LNCAP (cell line): ENCODE measurements at regions not wholly inside any gene's neighbourhood (a gene's known extent, or its start where the extent isn't known, plus 50 kb on each side); places are given as distances from the start of the nearest gene placed in this dataset.

Experiments
- TF ChIP-seq, protein P1 (sequence below): fragments of 450-650 bp; IDR thresholded peaks from 2 replicates; pipeline ENCODE4 v1.5.1; 2017; ENCODE audit warnings: mild to moderate bottlenecking

DNA sequence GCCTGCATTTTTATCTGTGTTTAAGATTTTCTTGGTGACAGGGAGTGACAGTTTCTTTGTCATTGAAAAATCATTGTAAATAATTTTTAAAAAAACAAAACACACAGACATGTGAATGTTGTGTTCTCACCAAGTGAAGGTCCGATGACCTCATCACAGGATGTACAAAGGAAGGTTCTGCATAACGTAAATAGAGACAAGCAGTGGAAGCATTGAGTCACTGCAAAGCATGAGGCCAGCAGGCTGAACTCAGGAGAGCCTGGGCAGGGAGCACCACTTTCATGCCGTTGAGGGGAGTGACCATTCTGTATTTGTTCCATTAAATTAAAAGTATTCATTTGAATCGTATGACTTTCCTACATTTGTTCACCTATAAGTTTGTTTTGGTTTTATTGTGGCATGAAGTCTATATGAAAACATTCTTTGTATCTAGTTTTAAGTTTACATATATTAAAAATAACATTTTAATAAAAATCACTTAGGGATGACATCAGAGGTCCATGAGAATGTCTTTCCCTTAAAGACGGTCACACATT, 70.4 kb upstream of the TLE1 start:
- TF ChIP-seq, protein P1, sequence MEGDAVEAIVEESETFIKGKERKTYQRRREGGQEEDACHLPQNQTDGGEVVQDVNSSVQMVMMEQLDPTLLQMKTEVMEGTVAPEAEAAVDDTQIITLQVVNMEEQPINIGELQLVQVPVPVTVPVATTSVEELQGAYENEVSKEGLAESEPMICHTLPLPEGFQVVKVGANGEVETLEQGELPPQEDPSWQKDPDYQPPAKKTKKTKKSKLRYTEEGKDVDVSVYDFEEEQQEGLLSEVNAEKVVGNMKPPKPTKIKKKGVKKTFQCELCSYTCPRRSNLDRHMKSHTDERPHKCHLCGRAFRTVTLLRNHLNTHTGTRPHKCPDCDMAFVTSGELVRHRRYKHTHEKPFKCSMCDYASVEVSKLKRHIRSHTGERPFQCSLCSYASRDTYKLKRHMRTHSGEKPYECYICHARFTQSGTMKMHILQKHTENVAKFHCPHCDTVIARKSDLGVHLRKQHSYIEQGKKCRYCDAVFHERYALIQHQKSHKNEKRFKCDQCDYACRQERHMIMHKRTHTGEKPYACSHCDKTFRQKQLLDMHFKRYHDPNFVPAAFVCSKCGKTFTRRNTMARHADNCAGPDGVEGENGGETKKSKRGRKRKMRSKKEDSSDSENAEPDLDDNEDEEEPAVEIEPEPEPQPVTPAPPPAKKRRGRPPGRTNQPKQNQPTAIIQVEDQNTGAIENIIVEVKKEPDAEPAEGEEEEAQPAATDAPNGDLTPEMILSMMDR: no peak

DNA sequence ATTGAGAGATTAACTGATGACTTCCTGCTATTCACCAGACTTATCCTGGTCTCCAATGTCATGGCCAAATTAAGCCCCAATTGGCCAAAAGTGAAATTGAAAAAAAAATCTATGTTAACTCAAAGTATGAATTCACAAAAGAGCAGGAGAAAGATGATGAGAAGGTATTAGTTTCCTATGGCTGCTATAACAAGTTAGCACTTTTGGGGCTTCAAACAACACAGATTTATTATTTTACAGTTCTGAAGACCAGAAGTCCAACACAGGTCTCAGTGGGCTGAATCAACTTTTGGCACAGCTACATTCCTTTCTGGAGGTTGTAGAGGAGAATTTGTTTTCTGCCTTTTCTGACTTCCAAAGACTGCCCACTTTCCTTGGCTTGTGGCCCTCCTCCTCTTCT, 78.6 kb upstream of the TLE1 start:
- TF ChIP-seq, protein P1: no peak

DNA sequence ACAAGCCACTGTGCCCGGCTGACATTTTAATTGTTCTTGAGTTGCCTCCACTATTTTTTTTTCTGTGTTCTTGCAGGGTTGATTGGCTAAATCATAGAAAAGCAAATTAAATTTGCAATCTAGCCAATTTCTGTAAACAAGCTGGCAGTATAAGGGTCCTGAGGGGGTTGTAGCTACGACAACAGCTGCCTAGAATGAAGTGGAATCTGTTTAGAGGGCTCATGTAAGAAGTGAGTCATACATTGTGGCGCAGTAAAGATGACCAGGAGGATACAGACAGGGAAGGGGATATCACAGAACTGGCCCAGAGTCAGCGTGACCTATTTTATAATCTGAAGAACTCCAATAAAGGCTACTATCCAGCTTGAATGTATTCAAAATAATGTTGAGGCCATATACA, 82.2 kb upstream of the TLE1 start:
- TF ChIP-seq, protein P1: no peak

DNA sequence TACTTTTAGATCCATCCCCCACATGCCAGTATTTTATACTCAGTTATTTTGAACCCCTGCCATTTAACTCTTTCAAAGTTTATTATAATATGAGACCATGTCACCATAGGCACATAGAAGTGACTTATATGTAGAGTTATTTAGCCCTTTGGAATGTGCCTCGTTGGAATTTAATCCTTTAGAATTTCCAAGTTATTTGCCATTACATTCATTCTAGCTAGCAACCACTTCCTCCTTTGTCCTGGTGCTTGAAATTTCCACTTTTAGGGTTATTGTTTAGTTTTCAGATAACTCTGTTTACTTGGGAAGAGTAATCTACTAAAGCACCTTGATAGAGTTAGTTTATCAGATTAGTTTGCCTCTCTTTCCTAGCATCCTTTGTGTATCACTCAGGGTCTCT, 82.8 kb upstream of the TLE1 start:
- TF ChIP-seq, protein P1: no peak

DNA sequence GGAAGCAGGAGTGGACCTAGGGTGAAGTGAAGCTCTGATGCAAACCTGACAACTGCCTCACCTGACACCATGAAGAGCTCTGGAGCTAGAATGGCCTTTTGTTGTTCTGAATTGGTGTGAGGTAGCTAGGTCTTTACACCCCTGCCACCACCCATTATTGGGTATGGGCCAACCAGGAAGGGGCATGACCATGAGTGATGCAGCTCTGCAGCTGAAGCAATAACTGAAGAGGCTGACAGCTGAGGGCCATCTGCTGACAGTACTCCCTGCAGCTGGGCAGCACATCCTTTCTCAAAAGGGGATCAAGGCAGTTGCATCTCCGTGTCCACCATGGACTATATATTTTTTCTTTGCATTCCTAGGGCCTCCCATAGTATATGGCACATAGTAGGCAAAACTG, 87.0 kb upstream of the TLE1 start:
- TF ChIP-seq, protein P1: no peak

DNA sequence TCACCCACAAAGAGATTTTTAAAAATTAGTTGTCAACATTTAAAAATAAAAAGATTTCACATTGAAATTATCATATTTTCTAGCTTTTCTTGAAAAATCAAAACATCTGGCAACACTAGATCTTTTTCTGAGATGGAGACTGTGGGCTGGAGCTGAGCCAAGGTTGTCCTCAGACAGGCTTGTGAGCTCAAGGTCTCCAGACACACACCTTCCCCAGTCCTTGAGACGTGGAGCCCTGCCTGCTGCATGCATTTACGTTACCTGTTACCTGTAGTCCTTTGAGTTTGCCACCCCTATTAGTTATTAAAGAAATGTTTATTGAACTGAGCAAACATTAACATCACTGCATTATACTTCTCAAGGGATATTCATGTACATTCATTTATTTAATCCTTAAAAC, 87.5 kb upstream of the TLE1 start:
- TF ChIP-seq, protein P1: no peak

DNA sequence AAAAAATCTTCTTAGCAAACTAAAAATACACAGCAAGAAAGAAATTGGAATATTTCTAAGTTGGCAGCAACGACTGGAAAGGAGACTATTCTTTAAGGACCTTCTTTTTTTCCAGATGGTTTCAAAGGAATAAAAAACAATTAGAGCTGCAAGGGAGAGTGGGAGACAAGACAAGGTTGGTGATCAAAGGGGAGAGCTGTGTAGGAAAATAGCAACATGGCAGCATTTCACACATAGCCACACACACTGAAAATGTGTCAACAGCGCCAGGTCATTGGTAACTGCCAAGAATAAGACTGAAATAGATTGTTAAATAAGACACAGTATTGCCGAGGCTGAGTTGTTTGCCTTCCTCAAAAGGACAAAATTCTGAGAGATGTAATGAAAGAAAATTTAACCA, 88.1 kb upstream of the TLE1 start:
- TF ChIP-seq, protein P1: no peak
